ENCODE measurements at regions not wholly inside any gene's neighbourhood (a gene's known extent, or its start where the extent isn't known, plus 50 kb on each side); places are given as distances from the start of the nearest gene placed in this dataset.

DNA sequence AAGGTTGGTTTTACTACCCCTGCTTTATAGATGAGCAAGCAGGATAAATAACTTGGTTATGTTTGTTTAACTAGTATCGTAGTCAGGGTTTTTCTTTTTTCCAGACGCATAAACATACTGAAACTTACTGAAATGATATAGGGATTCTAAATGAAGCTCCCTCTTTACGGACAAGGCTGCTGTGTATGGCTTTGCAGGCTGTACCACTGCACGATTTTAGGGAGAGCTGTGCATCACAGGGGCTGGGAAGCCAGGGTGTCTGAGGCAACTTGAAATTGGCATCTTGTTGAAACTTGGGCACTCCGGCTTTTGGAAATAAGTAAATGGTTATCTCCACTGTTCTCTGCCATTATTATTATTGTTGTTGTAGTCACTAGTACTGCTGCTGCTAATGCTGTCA, 218.1 kb upstream of the CDH8 start:
- H3K18ac ChIP-seq (ENCODE audit: low read length) = no peak overlapping the region
- H3K4me1 ChIP-seq (ENCODE audit: control insufficient read depth in 2 of 2, insufficient read depth in 1 of 2, low read depth in 1 of 2, low read length in 2 of 2) = peaks cover 5 to 35% of the 10 kb centered on the region in 2 donors
- H3K4ac ChIP-seq (ENCODE audit: low read length) = no peak overlapping the region
- H4K8ac ChIP-seq (ENCODE audit: low read depth, low read length) = no peak overlapping the region
- H3K27ac ChIP-seq (replicated peaks; ENCODE audit: low read length) = no peak overlapping the region
- peak overlapping the region; percentile 70 for H2AFZ ChIP-seq (ENCODE audit: low read length)
- no peak overlapping the region for H2BK120ac ChIP-seq (ENCODE audit: low read depth, low read length)
- peak overlapping the region in 1 of 2 donors; percentile 41 for H3K4me3 ChIP-seq (ENCODE audit: low read length in 2 of 2)
- H3K4me2 ChIP-seq (ENCODE audit: insufficient read depth, low read length, poor library complexity, severe bottlenecking) = no peak overlapping the region
- peaks cover 0 to 3% of the 10 kb centered on the region in 2 donors for H3K9me3 ChIP-seq (replicated peaks in 1 of 2; ENCODE audit: control insufficient read depth in 2 of 2, insufficient read depth in 1 of 2, low read depth in 1 of 2, low read length in 2 of 2)
- no peak overlapping the region for H2BK5ac ChIP-seq (ENCODE audit: low read length)
- H3K9ac ChIP-seq (ENCODE audit: low read depth, low read length, poor library complexity) = no peak overlapping the region
- no peak overlapping the region for H2BK15ac ChIP-seq (ENCODE audit: low read length)
- H3K14ac ChIP-seq (ENCODE audit: low read length) = no peak overlapping the region
- no peak for DNase-seq (ENCODE audit: low spot score)
- no CpG with 5 or more reads among the region's 5 CpGs for WGBS, 2 donors (ENCODE audit: extremely low coverage in 2 of 2, insufficient read length in 2 of 2, insufficient replicate concordance in 1 of 2)
- H4K91ac ChIP-seq (ENCODE audit: low read depth, low read length, poor library complexity) = no peak overlapping the region
- H3K36me3 ChIP-seq (replicated peaks in 1 of 2; ENCODE audit: control insufficient read depth in 2 of 2, insufficient read depth in 2 of 2, low read length in 2 of 2) = no peaks in the 10 kb centered on the region
- H2AK5ac ChIP-seq (ENCODE audit: low read depth, low read length) = no peak overlapping the region
- no peaks in the 10 kb centered on the region for H3K79me1 ChIP-seq (ENCODE audit: low read depth, low read length)
- H3K27me3 ChIP-seq (ENCODE audit: control insufficient read depth in 3 of 3, insufficient read depth in 3 of 3, low read depth in 1 of 3, low read length in 3 of 3) = no peaks in the 10 kb centered on the region
- H3K23ac ChIP-seq (ENCODE audit: low read depth, low read length, poor library complexity) = no peak overlapping the region
- no peak overlapping the region for H2BK12ac ChIP-seq (ENCODE audit: low read length)

DNA sequence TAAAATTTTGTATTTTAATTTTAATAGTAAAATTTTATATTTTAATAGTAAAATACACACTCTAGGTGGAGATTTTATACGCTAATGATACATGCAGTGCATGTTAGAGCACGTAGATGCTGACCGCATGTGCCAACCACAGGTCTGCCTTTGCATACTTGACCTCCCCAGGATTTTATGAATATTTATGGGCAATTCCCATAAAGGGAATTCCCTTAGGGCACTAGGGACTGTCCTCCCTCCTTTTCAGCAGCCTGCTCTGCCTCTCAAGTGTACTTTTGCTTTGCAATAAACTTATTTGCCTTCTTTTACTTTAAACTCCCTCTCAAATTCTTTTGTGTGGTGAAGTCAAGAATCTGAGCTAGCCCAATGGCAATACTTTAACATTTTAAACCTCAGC, 217.7 kb upstream of the CDH8 start:
- H2AK5ac ChIP-seq (ENCODE audit: low read depth, low read length) = no peak overlapping the region
- H3K9me3 ChIP-seq (replicated peaks in 1 of 2; ENCODE audit: control insufficient read depth in 2 of 2, insufficient read depth in 1 of 2, low read depth in 1 of 2, low read length in 2 of 2) = peaks cover 0 to 3% of the 10 kb centered on the region in 2 donors
- H3K4me3 ChIP-seq (ENCODE audit: low read length in 2 of 2) = peak overlapping the region in 1 of 2 donors; percentile 41
- no peaks in the 10 kb centered on the region for H3K79me1 ChIP-seq (ENCODE audit: low read depth, low read length)
- no peak overlapping the region for H3K14ac ChIP-seq (ENCODE audit: low read length)
- peaks cover 5 to 35% of the 10 kb centered on the region in 2 donors for H3K4me1 ChIP-seq (ENCODE audit: control insufficient read depth in 2 of 2, insufficient read depth in 1 of 2, low read depth in 1 of 2, low read length in 2 of 2)
- no peak overlapping the region for H4K91ac ChIP-seq (ENCODE audit: low read depth, low read length, poor library complexity)
- no peak overlapping the region for H2BK120ac ChIP-seq (ENCODE audit: low read depth, low read length)
- peak overlapping the region; percentile 70 for H2AFZ ChIP-seq (ENCODE audit: low read length)
- H3K9ac ChIP-seq (ENCODE audit: low read depth, low read length, poor library complexity) = no peak overlapping the region
- no peak overlapping the region for H2BK12ac ChIP-seq (ENCODE audit: low read length)
- no peak overlapping the region for H3K4me2 ChIP-seq (ENCODE audit: insufficient read depth, low read length, poor library complexity, severe bottlenecking)
- H3K23ac ChIP-seq (ENCODE audit: low read depth, low read length, poor library complexity) = no peak overlapping the region
- no peaks in the 10 kb centered on the region for H3K27me3 ChIP-seq (ENCODE audit: control insufficient read depth in 3 of 3, insufficient read depth in 3 of 3, low read depth in 1 of 3, low read length in 3 of 3)
- no peak overlapping the region for H3K4ac ChIP-seq (ENCODE audit: low read length)
- no peak overlapping the region for H4K8ac ChIP-seq (ENCODE audit: low read depth, low read length)
- WGBS, 2 donors (ENCODE audit: extremely low coverage in 2 of 2, insufficient read length in 2 of 2, insufficient replicate concordance in 1 of 2) = no CpG with 5 or more reads among the region's 3 CpGs
- H2BK5ac ChIP-seq (ENCODE audit: low read length) = no peak overlapping the region
- no peak overlapping the region for H2BK15ac ChIP-seq (ENCODE audit: low read length)
- no peak overlapping the region for H3K18ac ChIP-seq (ENCODE audit: low read length)
- H3K36me3 ChIP-seq (replicated peaks in 1 of 2; ENCODE audit: control insufficient read depth in 2 of 2, insufficient read depth in 2 of 2, low read length in 2 of 2) = no peaks in the 10 kb centered on the region
- no peak overlapping the region for H3K27ac ChIP-seq (replicated peaks; ENCODE audit: low read length)
- DNase-seq (ENCODE audit: low spot score) = no peak

DNA sequence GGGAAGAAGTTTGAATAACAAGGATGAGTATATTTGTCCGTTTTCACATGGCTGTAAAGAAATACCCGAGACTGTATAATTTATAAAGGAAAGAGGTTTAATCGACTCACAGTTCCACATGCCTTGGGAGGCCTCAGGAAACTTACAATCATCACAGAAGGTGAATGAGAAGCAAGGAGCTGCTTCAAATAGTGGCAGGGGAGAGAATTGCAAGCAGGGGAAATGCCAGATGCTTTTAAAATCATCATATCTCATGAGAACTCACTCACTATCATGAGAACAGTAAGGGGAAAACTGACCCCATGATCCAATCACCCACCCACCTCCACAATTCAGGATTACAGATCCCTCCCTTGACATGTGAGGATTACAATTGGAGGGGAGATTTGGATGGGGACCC, 212.8 kb upstream of the CDH8 start:
- Histone ChIP-seq H3K14ac (ENCODE audit: low read length) (no peak overlapping the region), H2AFZ (ENCODE audit: low read length) (no peak overlapping the region), H2AK5ac (ENCODE audit: low read depth, low read length) (no peak overlapping the region), H3K79me1 (ENCODE audit: low read depth, low read length) (no peaks in the 10 kb centered on the region), H3K18ac (ENCODE audit: low read length) (no peak overlapping the region), H4K8ac (ENCODE audit: low read depth, low read length) (no peak overlapping the region), H3K23ac (ENCODE audit: low read depth, low read length, poor library complexity) (no peak overlapping the region), H3K4me3 (ENCODE audit: low read length in 2 of 2) (no peak overlapping the region), H3K36me3 (replicated peaks in 1 of 2; ENCODE audit: control insufficient read depth in 2 of 2, insufficient read depth in 2 of 2, low read length in 2 of 2) (no peaks in the 10 kb centered on the region), H2BK5ac (ENCODE audit: low read length) (no peak overlapping the region), H2BK12ac (ENCODE audit: low read length) (no peak overlapping the region), H3K9me3 (replicated peaks in 1 of 2; ENCODE audit: control insufficient read depth in 2 of 2, insufficient read depth in 1 of 2, low read depth in 1 of 2, low read length in 2 of 2) (peaks cover 0 to 6% of the 10 kb centered on the region in 2 donors), H2BK15ac (ENCODE audit: low read length) (no peak overlapping the region), H3K4me1 (ENCODE audit: control insufficient read depth in 2 of 2, insufficient read depth in 1 of 2, low read depth in 1 of 2, low read length in 2 of 2) (peaks cover 4 to 9% of the 10 kb centered on the region in 2 donors), H3K4me2 (ENCODE audit: insufficient read depth, low read length, poor library complexity, severe bottlenecking) (no peak overlapping the region), H3K27me3 (ENCODE audit: control insufficient read depth in 3 of 3, insufficient read depth in 3 of 3, low read depth in 1 of 3, low read length in 3 of 3) (no peaks in the 10 kb centered on the region), H3K4ac (ENCODE audit: low read length) (no peak overlapping the region), H3K27ac (replicated peaks; ENCODE audit: low read length) (no peak overlapping the region), H4K91ac (ENCODE audit: low read depth, low read length, poor library complexity) (no peak overlapping the region), H2BK120ac (ENCODE audit: low read depth, low read length) (no peak overlapping the region), H3K9ac (ENCODE audit: low read depth, low read length, poor library complexity) (no peak overlapping the region)
- no CpG with 5 or more reads among the region's 3 CpGs for WGBS, 2 donors (ENCODE audit: extremely low coverage in 2 of 2, insufficient read length in 2 of 2, insufficient replicate concordance in 1 of 2)
- DNase-seq (ENCODE audit: low spot score) = no peak

DNA sequence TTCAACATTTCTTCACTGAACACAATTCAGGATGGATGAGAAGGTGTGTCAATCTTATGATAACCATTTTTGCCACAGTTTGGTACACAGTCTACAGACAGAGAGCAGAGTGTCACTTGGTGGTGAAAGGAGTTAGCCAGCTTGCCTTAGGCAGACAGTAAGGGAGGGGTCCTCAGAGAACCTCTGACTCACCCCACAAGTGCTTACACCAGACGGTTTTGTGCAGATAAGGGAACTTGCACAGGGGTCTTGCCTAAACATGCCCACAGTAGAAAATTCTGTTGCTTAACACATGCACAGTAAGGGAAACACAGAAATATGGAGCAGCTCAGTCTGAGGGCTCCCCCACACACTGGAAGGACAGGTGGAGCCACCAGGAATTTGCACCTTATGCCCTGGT, 204.5 kb upstream of the CDH8 start:
- no peak overlapping the region for H2BK5ac ChIP-seq (ENCODE audit: low read length)
- H3K27me3 ChIP-seq (ENCODE audit: control insufficient read depth in 3 of 3, insufficient read depth in 3 of 3, low read depth in 1 of 3, low read length in 3 of 3) = no peaks in the 10 kb centered on the region
- no peak overlapping the region for H3K14ac ChIP-seq (ENCODE audit: low read length)
- WGBS, 2 donors (ENCODE audit: extremely low coverage in 2 of 2, insufficient read length in 2 of 2, insufficient replicate concordance in 1 of 2) = no CpG with 5 or more reads among the region's 1 CpG
- no peak overlapping the region for H2BK15ac ChIP-seq (ENCODE audit: low read length)
- H4K91ac ChIP-seq (ENCODE audit: low read depth, low read length, poor library complexity) = no peak overlapping the region
- no peak overlapping the region for H2AK5ac ChIP-seq (ENCODE audit: low read depth, low read length)
- H3K18ac ChIP-seq (ENCODE audit: low read length) = no peak overlapping the region
- no peak overlapping the region for H3K4ac ChIP-seq (ENCODE audit: low read length)
- H3K9ac ChIP-seq (ENCODE audit: low read depth, low read length, poor library complexity) = no peak overlapping the region
- no peaks in the 10 kb centered on the region for H3K79me1 ChIP-seq (ENCODE audit: low read depth, low read length)
- no peak overlapping the region for H2BK12ac ChIP-seq (ENCODE audit: low read length)
- no peak overlapping the region for H3K4me3 ChIP-seq (ENCODE audit: low read length in 2 of 2)
- H3K4me2 ChIP-seq (ENCODE audit: insufficient read depth, low read length, poor library complexity, severe bottlenecking) = no peak overlapping the region
- no peak overlapping the region for H3K23ac ChIP-seq (ENCODE audit: low read depth, low read length, poor library complexity)
- no peak for DNase-seq (ENCODE audit: low spot score)
- no peaks in the 10 kb centered on the region for H3K36me3 ChIP-seq (replicated peaks in 1 of 2; ENCODE audit: control insufficient read depth in 2 of 2, insufficient read depth in 2 of 2, low read length in 2 of 2)
- H3K9me3 ChIP-seq (replicated peaks in 1 of 2; ENCODE audit: control insufficient read depth in 2 of 2, insufficient read depth in 1 of 2, low read depth in 1 of 2, low read length in 2 of 2) = peaks cover 0 to 21% of the 10 kb centered on the region in 2 donors
- H3K27ac ChIP-seq (replicated peaks; ENCODE audit: low read length) = no peak overlapping the region
- no peak overlapping the region for H2BK120ac ChIP-seq (ENCODE audit: low read depth, low read length)
- peak overlapping the region; percentile 60 for H2AFZ ChIP-seq (ENCODE audit: low read length)
- H3K4me1 ChIP-seq (ENCODE audit: control insufficient read depth in 2 of 2, insufficient read depth in 1 of 2, low read depth in 1 of 2, low read length in 2 of 2) = peaks cover 0 to 4% of the 10 kb centered on the region in 2 donors
- H4K8ac ChIP-seq (ENCODE audit: low read depth, low read length) = no peak overlapping the region
